ENCODE measurements at regions not wholly inside any gene's neighbourhood (a gene's known extent, or its start where the extent isn't known, plus 50 kb on each side); places are given as distances from the start of the nearest gene placed in this dataset.

GRCh38 chr5:115435778-115436712 is 108.5 kb downstream of the FEM1C start:
- no peak overlapping the region for H3K4me3 ChIP-seq (ENCODE audit: low read depth, low read length, poor library complexity, severe bottlenecking)
- no peaks in the 10 kb centered on the region for H3K36me3 ChIP-seq (ENCODE audit: insufficient read depth, low read length, poor library complexity, severe bottlenecking)
- no peak overlapping the region for H3K27ac ChIP-seq (ENCODE audit: low read depth, low read length, poor library complexity, severe bottlenecking)
- no peak for DNase-seq (ENCODE audit: low spot score)
- ChIA-PET POLR2A (ENCODE audit: low non-redundant PET) (no interaction called here), CTCF (no interaction called here)
- H3K27me3 ChIP-seq (replicated peaks; ENCODE audit: insufficient read depth, low read depth, low read length, poor library complexity): no peaks in the 10 kb centered on the region
- intact Hi-C loops (cut with micrococcal nuclease; ENCODE audit: unreplicated experiment): no loop called here
- BruUV-seq (replicated peaks): no TSS peak
- TF ChIP-seq CTCF (conservative IDR thresholded peaks at IDR 0.05; ENCODE audit: low read depth, low read length): no peak
- TF ChIP-seq EZH2 (IDR thresholded peaks at IDR 0.05; ENCODE audit: borderline replicate concordance, low read depth, low read length, poor library complexity, severe bottlenecking): no peak
- no peaks in the 10 kb centered on the region for H3K4me1 ChIP-seq (ENCODE audit: insufficient read depth, low read length, poor library complexity, severe bottlenecking)
- H3K9me3 ChIP-seq (ENCODE audit: low read depth, low read length, poor library complexity, severe bottlenecking): no peaks in the 10 kb centered on the region

GRCh38 chr5:115435065-115435777 is 109.4 kb downstream of the FEM1C start:
- H3K36me3 ChIP-seq (ENCODE audit: insufficient read depth, low read length, poor library complexity, severe bottlenecking): no peaks in the 10 kb centered on the region
- no peak overlapping the region for H3K27ac ChIP-seq (ENCODE audit: low read depth, low read length, poor library complexity, severe bottlenecking)
- ChIA-PET POLR2A (ENCODE audit: low non-redundant PET) (no interaction called here), CTCF (no interaction called here)
- intact Hi-C loops (cut with micrococcal nuclease; ENCODE audit: unreplicated experiment): no loop called here
- no peaks in the 10 kb centered on the region for H3K27me3 ChIP-seq (replicated peaks; ENCODE audit: insufficient read depth, low read depth, low read length, poor library complexity)
- H3K4me1 ChIP-seq (ENCODE audit: insufficient read depth, low read length, poor library complexity, severe bottlenecking): no peaks in the 10 kb centered on the region
- H3K9me3 ChIP-seq (ENCODE audit: low read depth, low read length, poor library complexity, severe bottlenecking): no peaks in the 10 kb centered on the region
- TF ChIP-seq CTCF (conservative IDR thresholded peaks at IDR 0.05; ENCODE audit: low read depth, low read length) (no peak), EZH2 (IDR thresholded peaks at IDR 0.05; ENCODE audit: borderline replicate concordance, low read depth, low read length, poor library complexity, severe bottlenecking) (no peak)
- DNase-seq (ENCODE audit: low spot score): no peak
- H3K4me3 ChIP-seq (ENCODE audit: low read depth, low read length, poor library complexity, severe bottlenecking): no peak overlapping the region
- BruUV-seq (replicated peaks): no TSS peak

- intact Hi-C loops (cut with micrococcal nuclease; ENCODE audit: unreplicated experiment): no loop called here
- ChIA-PET POLR2A (ENCODE audit: low non-redundant PET) (no interaction called here), CTCF (no interaction called here)
- no peak for DNase-seq (ENCODE audit: low spot score)
- BruUV-seq (replicated peaks): no TSS peak
- TF ChIP-seq EZH2 (IDR thresholded peaks at IDR 0.05; ENCODE audit: borderline replicate concordance, low read depth, low read length, poor library complexity, severe bottlenecking) (no peak), CTCF (conservative IDR thresholded peaks at IDR 0.05; ENCODE audit: low read depth, low read length) (no peak)
- Histone ChIP-seq H3K27ac (ENCODE audit: low read depth, low read length, poor library complexity, severe bottlenecking) (no peak overlapping the region), H3K36me3 (ENCODE audit: insufficient read depth, low read length, poor library complexity, severe bottlenecking) (no peaks in the 10 kb centered on the region), H3K4me1 (ENCODE audit: insufficient read depth, low read length, poor library complexity, severe bottlenecking) (no peaks in the 10 kb centered on the region), H3K9me3 (ENCODE audit: low read depth, low read length, poor library complexity, severe bottlenecking) (no peaks in the 10 kb centered on the region), H3K27me3 (replicated peaks; ENCODE audit: insufficient read depth, low read depth, low read length, poor library complexity) (no peaks in the 10 kb centered on the region), H3K4me3 (ENCODE audit: low read depth, low read length, poor library complexity, severe bottlenecking) (no peak overlapping the region)
These were observed 110.7 kb downstream of the FEM1C start for GRCh38 chr5:115433918-115434317.
